Ovary (tissue), 3 donors: ENCODE measurements at regions not wholly inside any gene's neighbourhood (a gene's known extent, or its start where the extent isn't known, plus 50 kb on each side); places are given as distances from the start of the nearest gene placed in this dataset.

ENCODE experiments used
- POLR2A ChIP-seq: fragments of 450-650 bp; IDR thresholded peaks from one replicate; pipeline ENCODE4 v1.6.1; 2017; ENCODE audit warnings: antibody characterized with exemption, mild to moderate bottlenecking, moderate library complexity
- TF ChIP-seq, protein P1 (sequence below), 3 donors: fragments of 450-650 bp in 2 of 3; fragments of 200-600 bp in 1 of 3; IDR thresholded peaks; one replicate each; pipeline versions ENCODE4 v1.5.1 to v1.8.0; 2016 to 2022; ENCODE audit warnings: antibody characterized with exemption in 3 of 3, mild to moderate bottlenecking in 1 of 3
- donor health status: DM: no; HTN: no; CAD: no.

GRCh38 chr10:117462816-117463544, 79.6 kb upstream of the EMX2 start:
- TF ChIP-seq, protein P1, sequence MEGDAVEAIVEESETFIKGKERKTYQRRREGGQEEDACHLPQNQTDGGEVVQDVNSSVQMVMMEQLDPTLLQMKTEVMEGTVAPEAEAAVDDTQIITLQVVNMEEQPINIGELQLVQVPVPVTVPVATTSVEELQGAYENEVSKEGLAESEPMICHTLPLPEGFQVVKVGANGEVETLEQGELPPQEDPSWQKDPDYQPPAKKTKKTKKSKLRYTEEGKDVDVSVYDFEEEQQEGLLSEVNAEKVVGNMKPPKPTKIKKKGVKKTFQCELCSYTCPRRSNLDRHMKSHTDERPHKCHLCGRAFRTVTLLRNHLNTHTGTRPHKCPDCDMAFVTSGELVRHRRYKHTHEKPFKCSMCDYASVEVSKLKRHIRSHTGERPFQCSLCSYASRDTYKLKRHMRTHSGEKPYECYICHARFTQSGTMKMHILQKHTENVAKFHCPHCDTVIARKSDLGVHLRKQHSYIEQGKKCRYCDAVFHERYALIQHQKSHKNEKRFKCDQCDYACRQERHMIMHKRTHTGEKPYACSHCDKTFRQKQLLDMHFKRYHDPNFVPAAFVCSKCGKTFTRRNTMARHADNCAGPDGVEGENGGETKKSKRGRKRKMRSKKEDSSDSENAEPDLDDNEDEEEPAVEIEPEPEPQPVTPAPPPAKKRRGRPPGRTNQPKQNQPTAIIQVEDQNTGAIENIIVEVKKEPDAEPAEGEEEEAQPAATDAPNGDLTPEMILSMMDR (IDR thresholded peaks at IDR 0.05): no peak
- TF ChIP-seq POLR2A: no peak
